H9 (cell line): ENCODE measurements at regions not wholly inside any gene's neighbourhood (a gene's known extent, or its start where the extent isn't known, plus 50 kb on each side); places are given as distances from the start of the nearest gene placed in this dataset.

Source experiments
- DNase-seq: peaks from one replicate; pipeline ENCODE4 v3.0.0-alpha.2; 2017
- H2AFZ ChIP-seq: one replicate; pipeline ENCODE4 v1.6.1; 2013; ENCODE audit warnings: mild to moderate bottlenecking, low read length, control low read depth, moderate library complexity
- H2AK5ac ChIP-seq: 2 replicates; pipeline ENCODE4 v1.6.1; 2013; ENCODE audit warnings: low read length, control low read depth, mixed read lengths; ENCODE audit not compliant: insufficient read length
- H2BK120ac ChIP-seq: one replicate; pipeline ENCODE4 v1.6.1; 2013; ENCODE audit warnings: low read depth, mild to moderate bottlenecking, low read length, control low read depth, inconsistent platforms; ENCODE audit not compliant: poor library complexity, severe bottlenecking
- H2BK12ac ChIP-seq: 2 replicates; pipeline ENCODE4 v1.6.1; 2013; ENCODE audit warnings: low read length, control low read depth, mixed read lengths, low read depth; ENCODE audit not compliant: insufficient read length
- H2BK15ac ChIP-seq: 2 replicates; pipeline ENCODE4 v1.6.1; 2013; ENCODE audit warnings: low read depth, low read length, control low read depth
- H2BK20ac ChIP-seq: one replicate; pipeline ENCODE4 v1.6.1; 2013; ENCODE audit warnings: low read depth, mild to moderate bottlenecking, low read length, control low read depth, inconsistent platforms; ENCODE audit not compliant: poor library complexity, severe bottlenecking
- H2BK5ac ChIP-seq: 2 replicates; pipeline ENCODE4 v1.6.1; 2013; ENCODE audit warnings: low read length, control low read depth, mixed read lengths; ENCODE audit not compliant: insufficient read length
- H3K14ac ChIP-seq: 2 replicates; pipeline ENCODE4 v1.6.1; 2013; ENCODE audit warnings: low read length, control low read depth; ENCODE audit not compliant: insufficient read depth
- H3K18ac ChIP-seq: 2 replicates; pipeline ENCODE4 v1.6.1; 2013; ENCODE audit warnings: low read depth, mild to moderate bottlenecking, mixed read lengths, low read length, control low read depth; ENCODE audit not compliant: insufficient read length
- H3K23ac ChIP-seq: 2 replicates; pipeline ENCODE4 v1.6.1; 2013; ENCODE audit warnings: low read length, control low read depth, mixed read lengths, low read depth; ENCODE audit not compliant: insufficient read length
- H3K23me2 ChIP-seq: 2 replicates; pipeline ENCODE4 v1.6.1; 2013; ENCODE audit warnings: low read depth, mild to moderate bottlenecking, mixed read lengths, low read length, control low read depth; ENCODE audit not compliant: insufficient read length, poor library complexity, severe bottlenecking
- H3K27ac ChIP-seq: 2 replicates; pipeline ENCODE4 v1.5.1; 2013; ENCODE audit warnings: low read length, control low read depth, mixed read lengths, low read depth; ENCODE audit not compliant: insufficient read length
- H3K27me3 ChIP-seq: 2 replicates; pipeline ENCODE4 v1.6.1; 2013; ENCODE audit warnings: low read length, control low read depth, inconsistent platforms; ENCODE audit not compliant: insufficient read depth
- H3K4ac ChIP-seq: 2 replicates; pipeline ENCODE4 v1.6.1; 2013; ENCODE audit warnings: low read depth, mild to moderate bottlenecking, control low read depth, inconsistent platforms, low read length, moderate library complexity
- H3K4me1 ChIP-seq: 2 replicates; pipeline ENCODE4 v1.6.1; 2013; ENCODE audit warnings: low read length, control low read depth, inconsistent platforms; ENCODE audit not compliant: insufficient read depth
- H3K4me2 ChIP-seq: 2 replicates; pipeline ENCODE4 v1.6.1; 2013; ENCODE audit warnings: low read length, control low read depth, mixed read lengths; ENCODE audit not compliant: insufficient read length, insufficient read depth
- H3K56ac ChIP-seq: 2 replicates; pipeline ENCODE4 v1.6.1; 2013; ENCODE audit warnings: low read depth, mild to moderate bottlenecking, mixed read lengths, low read length, control low read depth; ENCODE audit not compliant: insufficient read length
- H3K79me1 ChIP-seq: 2 replicates; pipeline ENCODE4 v1.6.1; 2013; ENCODE audit warnings: low read depth, mild to moderate bottlenecking, moderate library complexity, low read length, control low read depth, inconsistent platforms; ENCODE audit not compliant: insufficient read depth, poor library complexity, severe bottlenecking
- H3K79me2 ChIP-seq: 2 replicates; pipeline ENCODE4 v1.6.1; 2013; ENCODE audit warnings: low read length, control low read depth, inconsistent platforms; ENCODE audit not compliant: insufficient read depth
- H3K9ac ChIP-seq: 2 replicates; pipeline ENCODE4 v1.6.1; 2013; ENCODE audit warnings: low read length, control low read depth, mixed read lengths; ENCODE audit not compliant: insufficient read length; ENCODE audit errors: extremely low read depth
- H3K9me3 ChIP-seq: one replicate; pipeline ENCODE4 v1.6.1; 2013; ENCODE audit warnings: low read depth, low read length, inconsistent platforms; ENCODE audit not compliant: control insufficient read depth
- H3T11ph ChIP-seq: one replicate; pipeline ENCODE4 v1.6.1; 2013; ENCODE audit warnings: mild to moderate bottlenecking, low read length, control low read depth, inconsistent platforms
- H4K20me1 ChIP-seq: one replicate; pipeline ENCODE4 v1.6.1; 2013; ENCODE audit not compliant: control insufficient read depth, insufficient read length, insufficient read depth
- H4K5ac ChIP-seq: 2 replicates; pipeline ENCODE4 v1.6.1; 2013; ENCODE audit warnings: low read depth, mild to moderate bottlenecking, mixed read lengths, low read length, control low read depth; ENCODE audit not compliant: insufficient read length
- H4K8ac ChIP-seq: replicated peaks from 2 replicates; pipeline ENCODE4 v1.6.1; 2013; ENCODE audit warnings: low read length, control low read depth, mixed read lengths, low read depth; ENCODE audit not compliant: insufficient read length
- H4K91ac ChIP-seq: 2 replicates; pipeline ENCODE4 v1.6.1; 2013; ENCODE audit warnings: low read depth, mild to moderate bottlenecking, moderate library complexity, mixed read lengths, low read length, control low read depth; ENCODE audit not compliant: insufficient read length
- H3K27ac Mint-ChIP-seq, 3 experiments: 2 replicates in 2 of 3; 3 replicates in 1 of 3; pipeline ENCODE4 v1.8.0; 2020 to 2021; ENCODE audit warnings: mixed read lengths in 3 of 3, mild to moderate bottlenecking in 1 of 3, moderate library complexity in 1 of 3
- H3K27me3 Mint-ChIP-seq: 2 replicates; pipeline ENCODE4 v1.8.0; 2021; ENCODE audit warnings: low read depth, mild to moderate bottlenecking, moderate library complexity, mixed read lengths
- H3K36me3 Mint-ChIP-seq, 3 experiments: 2 replicates in 2 of 3; 3 replicates in 1 of 3; pipeline ENCODE4 v1.8.0; 2020 to 2021; ENCODE audit warnings: low read depth in 3 of 3, mixed read lengths in 3 of 3; ENCODE audit not compliant: insufficient read depth in 1 of 3
- H3K4me1 Mint-ChIP-seq, 2 experiments: 2 replicates each; pipeline ENCODE4 v1.8.0; 2020; ENCODE audit warnings: mixed read lengths in 2 of 2
- H3K4me3 Mint-ChIP-seq, 2 experiments: 2 replicates in 1 of 2; 3 replicates in 1 of 2; pipeline ENCODE4 v1.8.0; 2020 to 2021; ENCODE audit warnings: mild to moderate bottlenecking in 2 of 2, mixed read lengths in 2 of 2, moderate library complexity in 1 of 2
- H3K9me3 Mint-ChIP-seq, 2 experiments: 2 replicates in 1 of 2; 3 replicates in 1 of 2; pipeline ENCODE4 v1.8.0; 2020; ENCODE audit warnings: mild to moderate bottlenecking in 2 of 2, mixed read lengths in 2 of 2, moderate library complexity in 1 of 2
- CTCF ChIP-seq: fragments of 200-600 bp; sonication (generic); conservative IDR thresholded peaks from 3 replicates; pipeline ENCODE4 v1.8.0; 2021; ENCODE audit warnings: antibody characterized with exemption, mild to moderate bottlenecking

- DNase-seq, result peak; percentile 85
- TF ChIP-seq CTCF, result no peak
- Histone ChIP-seq H3K79me1 (no peaks in the 10 kb centered on the region), H4K91ac (no peak overlapping the region), H2BK12ac (no peak overlapping the region), H3K27ac (peak overlapping the region; percentile 99), H4K5ac (no peak overlapping the region), H3K4me1 (peaks cover 10% of the 10 kb centered on the region), H4K20me1 (no peaks in the 10 kb centered on the region), H3K23me2 (no peaks in the 10 kb centered on the region), H3K9me3 (no peaks in the 10 kb centered on the region), H3K4ac (no peak overlapping the region; the same call in 1 of the 2 replicates), H3K14ac (no peak overlapping the region; the same call in 1 of the 2 replicates), H3K27me3 (no peaks in the 10 kb centered on the region), H2AFZ (no peak overlapping the region), H2AK5ac (no peak overlapping the region), H3K4me2 (peak overlapping the region; percentile 47), H4K8ac (no peak overlapping the region), H3K56ac (no peak overlapping the region), H2BK5ac (peak overlapping the region; percentile 71), H2BK20ac (no peak overlapping the region), H3K79me2 (no peaks in the 10 kb centered on the region), H3T11ph (peak overlapping the region; percentile 90), H3K23ac (no peak overlapping the region), H3K18ac (peak overlapping the region; percentile 80), H2BK15ac (no peak overlapping the region), H3K9ac (no peak overlapping the region), H2BK120ac (no peak overlapping the region)
- H3K36me3 Mint-ChIP-seq, result peaks cover 0 to 19% (median 13%) of the 10 kb centered on the region in 3 experiments; a peak in 5 of 7 replicates
- H3K27me3 Mint-ChIP-seq, result no peaks in the 10 kb centered on the region
- H3K4me1 Mint-ChIP-seq, result peaks cover 63 to 72% of the 10 kb centered on the region in 2 experiments
- peak overlapping the region; percentile 3 to 64 for H3K4me3 Mint-ChIP-seq
- peaks cover 9 to 11% of the 10 kb centered on the region in 2 experiments for H3K9me3 Mint-ChIP-seq
- H3K27ac Mint-ChIP-seq, result peak overlapping the region; percentile 96 to 99 (median 99)
Measured at GRCh38 chr1:94660994-94661393, 119.4 kb upstream of the F3 start.
